ENCODE measurements at regions not wholly inside any gene's neighbourhood (a gene's known extent, or its start where the extent isn't known, plus 50 kb on each side); places are given as distances from the start of the nearest gene placed in this dataset.

DNA sequence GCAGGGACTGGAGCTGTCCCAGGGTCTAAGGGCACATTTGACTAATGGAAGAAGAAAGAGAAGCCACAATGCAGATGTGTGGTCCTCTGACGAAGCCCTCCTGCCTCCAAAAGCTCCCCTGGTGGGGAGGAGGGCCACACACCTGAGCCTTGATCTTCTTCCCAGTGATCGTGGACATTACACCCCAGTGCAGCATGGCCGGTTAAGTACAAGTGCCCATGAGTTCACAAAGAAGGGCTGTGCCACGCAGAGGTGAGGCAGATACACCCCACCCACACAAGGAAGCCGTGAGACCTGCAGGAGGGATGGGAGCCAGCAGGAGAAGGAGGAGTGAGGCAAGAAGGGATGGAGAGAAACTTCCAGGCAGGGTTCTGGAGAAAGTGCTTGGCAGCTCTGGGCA lies 199.0 kb upstream of the MVB12B start:
- H3K27me3 ChIP-seq, result no peaks in the 10 kb centered on the region
- no peak overlapping the region for H3K27ac ChIP-seq
- no peak overlapping the region for H3K4me3 ChIP-seq
- TF ChIP-seq, protein P1, sequence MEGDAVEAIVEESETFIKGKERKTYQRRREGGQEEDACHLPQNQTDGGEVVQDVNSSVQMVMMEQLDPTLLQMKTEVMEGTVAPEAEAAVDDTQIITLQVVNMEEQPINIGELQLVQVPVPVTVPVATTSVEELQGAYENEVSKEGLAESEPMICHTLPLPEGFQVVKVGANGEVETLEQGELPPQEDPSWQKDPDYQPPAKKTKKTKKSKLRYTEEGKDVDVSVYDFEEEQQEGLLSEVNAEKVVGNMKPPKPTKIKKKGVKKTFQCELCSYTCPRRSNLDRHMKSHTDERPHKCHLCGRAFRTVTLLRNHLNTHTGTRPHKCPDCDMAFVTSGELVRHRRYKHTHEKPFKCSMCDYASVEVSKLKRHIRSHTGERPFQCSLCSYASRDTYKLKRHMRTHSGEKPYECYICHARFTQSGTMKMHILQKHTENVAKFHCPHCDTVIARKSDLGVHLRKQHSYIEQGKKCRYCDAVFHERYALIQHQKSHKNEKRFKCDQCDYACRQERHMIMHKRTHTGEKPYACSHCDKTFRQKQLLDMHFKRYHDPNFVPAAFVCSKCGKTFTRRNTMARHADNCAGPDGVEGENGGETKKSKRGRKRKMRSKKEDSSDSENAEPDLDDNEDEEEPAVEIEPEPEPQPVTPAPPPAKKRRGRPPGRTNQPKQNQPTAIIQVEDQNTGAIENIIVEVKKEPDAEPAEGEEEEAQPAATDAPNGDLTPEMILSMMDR (IDR thresholded peaks at IDR 0.05), result no peak
- no peaks in the 10 kb centered on the region for H3K36me3 ChIP-seq
- DNase-seq (ENCODE audit: low spot score), result peak; percentile 38
- no peaks in the 10 kb centered on the region for H3K9me3 ChIP-seq
- H3K4me1 ChIP-seq, result peaks cover 0 to 9% of the 10 kb centered on the region in 2 donors

DNA sequence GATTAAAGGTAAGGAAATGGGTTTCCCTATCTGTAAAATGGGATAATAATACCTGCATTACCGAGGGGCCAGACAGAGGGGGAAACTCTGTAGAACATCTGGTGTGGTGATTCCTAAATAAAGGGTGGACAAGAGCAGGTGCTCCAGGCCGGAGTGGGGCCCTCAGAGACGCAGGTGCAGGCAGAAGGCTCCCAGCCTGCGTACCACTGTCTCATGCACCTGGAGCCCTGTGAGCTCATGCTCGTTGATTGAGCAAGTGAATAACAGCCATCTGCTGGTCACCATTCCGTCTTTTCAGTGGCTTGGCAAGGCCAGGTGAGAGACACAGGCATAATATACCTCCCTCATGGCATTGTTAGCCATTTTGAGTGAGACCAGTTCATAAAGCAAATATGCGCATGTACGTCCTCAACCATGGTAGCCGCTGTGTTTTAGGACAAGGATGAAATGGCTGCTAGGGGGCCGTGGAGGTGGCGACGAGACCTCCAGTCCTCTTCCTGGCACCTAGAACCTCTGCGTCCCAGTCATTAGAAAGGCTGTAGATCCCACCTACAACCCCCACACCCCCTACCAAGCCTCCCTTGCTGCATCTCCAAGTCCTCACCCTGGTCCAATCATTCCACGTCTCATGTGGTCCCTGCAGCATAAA lies 198.0 kb upstream of the MVB12B start:
- Histone ChIP-seq H3K27me3 (no peaks in the 10 kb centered on the region), H3K4me3 (no peak overlapping the region), H3K4me1 (peaks cover 0 to 9% of the 10 kb centered on the region in 2 donors), H3K9me3 (no peaks in the 10 kb centered on the region), H3K36me3 (no peaks in the 10 kb centered on the region), H3K27ac (no peak overlapping the region)
- TF ChIP-seq, protein P1 (IDR thresholded peaks at IDR 0.05), result no peak
- DNase-seq (ENCODE audit: low spot score), result peak; percentile 49

DNA sequence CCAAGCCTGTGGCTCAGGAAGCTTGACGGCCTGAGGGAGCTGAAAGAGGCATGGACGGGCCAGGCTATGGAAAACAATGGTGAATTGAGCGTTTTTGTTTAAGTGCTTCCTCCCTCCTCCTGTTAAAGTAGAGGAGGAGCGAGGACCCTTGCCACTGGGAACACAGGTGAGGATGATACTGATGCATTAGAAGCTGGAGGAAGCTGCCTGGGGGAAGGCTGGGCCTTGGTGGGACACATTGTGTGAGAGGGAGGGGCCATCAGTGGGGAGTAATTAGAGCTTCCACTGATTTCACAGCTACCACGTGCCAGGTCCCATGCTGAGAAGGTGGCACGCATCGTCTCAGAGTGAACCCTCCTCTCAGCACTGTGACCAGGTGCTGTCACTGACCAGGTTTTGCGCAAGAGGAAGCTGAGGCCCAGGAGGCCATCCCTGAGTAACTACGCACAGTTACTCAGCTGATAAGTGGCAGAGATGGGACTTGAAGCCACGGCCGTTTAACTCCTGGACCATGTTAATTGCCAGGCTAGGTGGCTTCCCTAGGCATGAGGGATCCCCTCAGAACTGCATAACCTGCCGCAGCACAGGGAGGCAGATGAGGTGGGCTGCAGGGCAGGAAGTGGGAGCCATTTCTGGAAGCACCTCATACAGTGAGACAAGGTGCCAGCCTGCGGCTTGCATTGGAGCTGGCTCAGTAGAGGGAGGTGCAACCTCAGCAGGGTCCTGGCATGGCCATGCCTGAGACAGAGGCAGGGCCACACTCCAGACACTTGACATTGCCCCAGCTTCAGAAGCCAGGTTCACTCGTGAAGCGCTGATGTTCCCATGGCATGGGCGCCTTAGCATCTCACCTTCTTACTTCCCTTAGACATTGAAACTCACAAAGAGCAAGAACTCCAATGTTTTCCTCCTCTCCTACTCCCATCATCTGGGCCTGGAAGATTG lies 195.3 kb upstream of the MVB12B start:
- H3K4me3 ChIP-seq, result no peak overlapping the region
- DNase-seq (ENCODE audit: low spot score), result peak; percentile 42

DNA sequence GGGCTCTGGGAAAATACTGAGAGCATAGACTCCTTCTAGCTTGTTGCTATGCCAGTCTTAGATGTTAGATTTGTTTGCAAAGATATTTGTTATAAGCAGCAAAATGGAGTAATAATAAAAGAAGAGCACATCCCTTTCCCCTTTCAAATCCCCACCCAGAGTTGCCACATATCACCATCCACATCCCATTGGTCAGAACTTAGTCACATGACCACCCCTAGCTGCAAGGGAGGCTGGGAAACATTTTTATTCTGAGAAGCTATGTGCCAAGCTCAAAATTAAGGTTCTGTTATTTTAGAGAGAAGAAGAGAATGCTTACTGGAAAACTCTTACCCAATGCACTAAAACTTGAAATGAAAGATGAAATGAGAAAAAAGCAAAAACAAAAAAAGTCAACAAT lies 193.9 kb upstream of the MVB12B start:
- no peak for DNase-seq (ENCODE audit: low spot score)
- no peak overlapping the region for H3K27ac ChIP-seq
- H3K4me1 ChIP-seq, result no peaks in the 10 kb centered on the region
- no peak overlapping the region for H3K4me3 ChIP-seq
- H3K27me3 ChIP-seq, result no peaks in the 10 kb centered on the region
- H3K36me3 ChIP-seq, result no peaks in the 10 kb centered on the region
- peaks cover 0 to 8% of the 10 kb centered on the region in 2 donors for H3K9me3 ChIP-seq
- TF ChIP-seq, protein P1 (IDR thresholded peaks at IDR 0.05), result no peak

More for the DNA sequence above, 195.3 kb upstream of the MVB12B start:
- H3K27ac ChIP-seq, result no peak overlapping the region
- no peaks in the 10 kb centered on the region for H3K9me3 ChIP-seq
- no peaks in the 10 kb centered on the region for H3K4me1 ChIP-seq
- H3K27me3 ChIP-seq, result no peaks in the 10 kb centered on the region
- TF ChIP-seq, protein P1 (IDR thresholded peaks at IDR 0.05), result no peak
- no peaks in the 10 kb centered on the region for H3K36me3 ChIP-seq

DNA sequence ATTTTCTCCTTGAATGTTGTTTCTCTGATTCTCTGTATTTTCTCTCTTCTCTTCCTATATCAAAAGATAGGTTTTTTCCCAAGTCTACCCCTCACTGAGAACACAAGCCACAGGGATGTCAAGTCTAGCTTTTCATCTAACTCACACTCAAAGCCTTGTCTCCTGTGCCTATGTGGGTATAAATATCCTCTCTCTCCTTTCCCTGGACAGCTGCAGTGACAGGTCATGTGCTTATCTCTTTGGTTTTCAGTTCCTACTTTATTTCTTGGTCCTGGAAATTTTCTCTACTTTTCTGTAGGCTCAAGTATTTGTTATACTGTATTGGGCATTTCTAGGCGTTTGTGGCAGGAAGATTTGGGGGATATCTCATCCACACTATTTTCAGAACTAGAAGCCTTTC lies 182.4 kb upstream of the MVB12B start:
- Histone ChIP-seq H3K4me3 (no peak overlapping the region), H3K27ac (no peak overlapping the region), H3K27me3 (no peaks in the 10 kb centered on the region), H3K4me1 (peaks cover 0 to 7% of the 10 kb centered on the region in 2 donors), H3K36me3 (no peaks in the 10 kb centered on the region), H3K9me3 (no peaks in the 10 kb centered on the region)
- TF ChIP-seq, protein P1 (IDR thresholded peaks at IDR 0.05), result no peak
- DNase-seq (ENCODE audit: low spot score), result no peak

Data from right atrium auricular region (tissue), 2 donors.